SU-DHL-6 (cell line): ENCODE measurements at regions not wholly inside any gene's neighbourhood (a gene's known extent, or its start where the extent isn't known, plus 50 kb on each side); places are given as distances from the start of the nearest gene placed in this dataset.

Experiments used
- H2AFZ ChIP-seq: fragments of 200-600 bp; sonication (generic); 2 replicates; pipeline ENCODE4 v1.6.1; 2014; ENCODE audit warnings: low read depth, mild to moderate bottlenecking, moderate library complexity, mixed read lengths, antibody characterized with exemption, low read length; ENCODE audit not compliant: severe bottlenecking
- H3F3A ChIP-seq: fragments of 200-600 bp; shearing (Covaris generic); 2 replicates; pipeline ENCODE4 v1.6.0; 2016; ENCODE audit warnings: antibody characterized with exemption, mild to moderate bottlenecking; ENCODE audit not compliant: insufficient read depth
- H3K27ac ChIP-seq: fragments of 200-600 bp; sonication (generic); 2 replicates; pipeline ENCODE4 v1.5.1; 2016; ENCODE audit warnings: low read depth, mild to moderate bottlenecking, low read length, moderate library complexity, mixed read lengths
- H3K27me3 ChIP-seq: fragments of 200-600 bp; sonication (generic), shearing (Covaris generic); 2 replicates; pipeline ENCODE4 v1.6.0; 2014; ENCODE audit warnings: mild to moderate bottlenecking, low read length
- H3K36me3 ChIP-seq: fragments of 200-600 bp; sonication (generic); 2 replicates; pipeline ENCODE4 v1.6.1; 2014; ENCODE audit warnings: mild to moderate bottlenecking, low read length, mixed read lengths
- H3K4me2 ChIP-seq: fragments of 300-600, 200-600 bp; shearing (Covaris generic), sonication (generic); 2 replicates; pipeline ENCODE4 v1.6.0; 2014; ENCODE audit warnings: low read length, low read depth, mild to moderate bottlenecking; ENCODE audit not compliant: poor library complexity, severe bottlenecking
- H3K4me3 ChIP-seq: fragments of 200-600 bp; sonication (generic); 2 replicates; pipeline ENCODE4 v1.5.1; 2014; ENCODE audit warnings: antibody characterized with exemption, low read length, mild to moderate bottlenecking, mixed read lengths; ENCODE audit not compliant: insufficient read depth, poor library complexity, severe bottlenecking
- H3K79me2 ChIP-seq: fragments of 200-600 bp; sonication (generic); 2 replicates; pipeline ENCODE4 v1.6.1; 2014; ENCODE audit warnings: mild to moderate bottlenecking, low read length, moderate library complexity; ENCODE audit not compliant: insufficient read depth
- H3K9ac ChIP-seq: fragments of 200-600 bp; sonication (generic); 2 replicates; pipeline ENCODE4 v1.7.0; 2014; ENCODE audit warnings: mild to moderate bottlenecking, low read length
- H3K9me2 ChIP-seq: fragments of 200-600 bp; sonication (generic); replicated peaks from 2 replicates; pipeline ENCODE4 v1.6.1; 2014; ENCODE audit warnings: low read length; ENCODE audit not compliant: insufficient read depth
- H3K9me3 ChIP-seq: fragments of 200-600 bp; sonication (generic); 2 replicates; pipeline ENCODE4 v1.6.1; 2014; ENCODE audit warnings: low read length, mixed read lengths; ENCODE audit not compliant: insufficient read depth
- H4K20me1 ChIP-seq: fragments of 200-600 bp; sonication (generic); 2 replicates; pipeline ENCODE4 v1.6.1; 2014; ENCODE audit warnings: low read depth, mild to moderate bottlenecking, antibody characterized with exemption, low read length, moderate library complexity, mixed read lengths
- CTCF ChIP-seq: fragments of 200-600 bp; sonication (generic); IDR thresholded peaks from one replicate; pipeline ENCODE4 v1.5.1; 2017; ENCODE audit warnings: antibody characterized with exemption, mild to moderate bottlenecking, low read length, moderate library complexity; ENCODE audit not compliant: insufficient read depth, poor library complexity, severe bottlenecking
- EZH2phosphoT487 ChIP-seq: fragments of 200-600 bp; sonication (generic), shearing (Covaris generic); conservative IDR thresholded peaks from 2 replicates; pipeline ENCODE4 v1.6.1; 2018; ENCODE audit warnings: mild to moderate bottlenecking, antibody characterized with exemption, low read length, moderate library complexity, mixed read lengths

GRCh38 chr2:239601201-239601851 lies 200.5 kb upstream of the HDAC4 start:
- H4K20me1 ChIP-seq = no peaks in the 10 kb centered on the region
- H3K9ac ChIP-seq = no peak overlapping the region
- no peak overlapping the region for H2AFZ ChIP-seq
- no peaks in the 10 kb centered on the region for H3K9me3 ChIP-seq
- no peaks in the 10 kb centered on the region for H3F3A ChIP-seq
- TF ChIP-seq EZH2phosphoT487 = no peak
- TF ChIP-seq CTCF = no peak
- H3K27ac ChIP-seq = no peak overlapping the region
- H3K79me2 ChIP-seq = no peaks in the 10 kb centered on the region
- 0 out of 2 replicates have a peak, but pooled peaks cover 6% of the 10 kb centered on the region for H3K27me3 ChIP-seq
- H3K4me3 ChIP-seq = no peak overlapping the region
- H3K9me2 ChIP-seq = no peaks in the 10 kb centered on the region
- H3K36me3 ChIP-seq = no peaks in the 10 kb centered on the region
- H3K4me2 ChIP-seq = no peak overlapping the region

- Histone ChIP-seq H3K4me2 (no peak overlapping the region), H3F3A (no peaks in the 10 kb centered on the region), H3K4me3 (no peak overlapping the region), H2AFZ (no peak overlapping the region), H4K20me1 (no peaks in the 10 kb centered on the region), H3K9me2 (no peaks in the 10 kb centered on the region), H3K27ac (no peak overlapping the region), H3K9ac (no peak overlapping the region), H3K79me2 (no peaks in the 10 kb centered on the region), H3K9me3 (no peaks in the 10 kb centered on the region), H3K36me3 (no peaks in the 10 kb centered on the region), H3K27me3 (0 out of 2 replicates have a peak, but pooled peaks cover 4% of the 10 kb centered on the region)
- TF ChIP-seq CTCF (no peak), EZH2phosphoT487 (no peak)
Observed at GRCh38 chr2:239600650-239601049, 199.8 kb upstream of the HDAC4 start.

- TF ChIP-seq EZH2phosphoT487 = no peak
- Histone ChIP-seq H3K27me3 (no peaks in the 10 kb centered on the region), H4K20me1 (no peaks in the 10 kb centered on the region), H3F3A (no peaks in the 10 kb centered on the region), H2AFZ (no peak overlapping the region), H3K27ac (no peak overlapping the region), H3K36me3 (no peaks in the 10 kb centered on the region), H3K9me3 (no peaks in the 10 kb centered on the region), H3K9me2 (no peaks in the 10 kb centered on the region), H3K4me2 (no peak overlapping the region), H3K9ac (no peak overlapping the region), H3K4me3 (no peak overlapping the region), H3K79me2 (no peaks in the 10 kb centered on the region)
Observed at GRCh38 chr2:239600001-239600593, 199.3 kb upstream of the HDAC4 start.

GRCh38 chr2:239599299-239599698 lies 198.5 kb upstream of the HDAC4 start:
- no peak overlapping the region for H3K27ac ChIP-seq

More at GRCh38 chr2:239599299-239599698, 198.5 kb upstream of the HDAC4 start:
- TF ChIP-seq EZH2phosphoT487 (no peak), CTCF (no peak)
- no peaks in the 10 kb centered on the region for H3K9me3 ChIP-seq
- H3K9ac ChIP-seq = no peak overlapping the region
- H3K27me3 ChIP-seq = no peaks in the 10 kb centered on the region
- H3K79me2 ChIP-seq = no peaks in the 10 kb centered on the region
- no peaks in the 10 kb centered on the region for H3K36me3 ChIP-seq
- no peaks in the 10 kb centered on the region for H3F3A ChIP-seq
- no peaks in the 10 kb centered on the region for H4K20me1 ChIP-seq
- no peak overlapping the region for H2AFZ ChIP-seq
- H3K4me3 ChIP-seq = no peak overlapping the region
- H3K4me2 ChIP-seq = no peak overlapping the region
- H3K9me2 ChIP-seq = no peaks in the 10 kb centered on the region
